Cardiac fibroblast (primary cell): ENCODE measurements at regions not wholly inside any gene's neighbourhood (a gene's known extent, or its start where the extent isn't known, plus 50 kb on each side); places are given as distances from the start of the nearest gene placed in this dataset.
A peak's percentile ranks its signal among the peaks of the same experiment; 100 is the strongest.

Experiments
- DNase-seq, 2 donors: peaks; one replicate each; pipeline versions ENCODE4 v3.0.0 to v3.0.0-alpha.2; 2010; ENCODE audit warnings: low read depth in 2 of 2
- H3K4me3 ChIP-seq, 2 donors: replicated peaks in 1 of 2; 1 replicate in 1 of 2; 2 replicates in 1 of 2; pipeline ENCODE4 v1.5.1; 2011; ENCODE audit warnings: low read depth in 2 of 2, low read length in 2 of 2, mild to moderate bottlenecking in 2 of 2, moderate library complexity in 1 of 2
- TF ChIP-seq, protein P1 (sequence below): IDR thresholded peaks from one replicate; pipeline ENCODE4 v1.5.1; 2011; ENCODE audit warnings: low read depth, mild to moderate bottlenecking, low read length, inconsistent platforms

- TF ChIP-seq, protein P1, sequence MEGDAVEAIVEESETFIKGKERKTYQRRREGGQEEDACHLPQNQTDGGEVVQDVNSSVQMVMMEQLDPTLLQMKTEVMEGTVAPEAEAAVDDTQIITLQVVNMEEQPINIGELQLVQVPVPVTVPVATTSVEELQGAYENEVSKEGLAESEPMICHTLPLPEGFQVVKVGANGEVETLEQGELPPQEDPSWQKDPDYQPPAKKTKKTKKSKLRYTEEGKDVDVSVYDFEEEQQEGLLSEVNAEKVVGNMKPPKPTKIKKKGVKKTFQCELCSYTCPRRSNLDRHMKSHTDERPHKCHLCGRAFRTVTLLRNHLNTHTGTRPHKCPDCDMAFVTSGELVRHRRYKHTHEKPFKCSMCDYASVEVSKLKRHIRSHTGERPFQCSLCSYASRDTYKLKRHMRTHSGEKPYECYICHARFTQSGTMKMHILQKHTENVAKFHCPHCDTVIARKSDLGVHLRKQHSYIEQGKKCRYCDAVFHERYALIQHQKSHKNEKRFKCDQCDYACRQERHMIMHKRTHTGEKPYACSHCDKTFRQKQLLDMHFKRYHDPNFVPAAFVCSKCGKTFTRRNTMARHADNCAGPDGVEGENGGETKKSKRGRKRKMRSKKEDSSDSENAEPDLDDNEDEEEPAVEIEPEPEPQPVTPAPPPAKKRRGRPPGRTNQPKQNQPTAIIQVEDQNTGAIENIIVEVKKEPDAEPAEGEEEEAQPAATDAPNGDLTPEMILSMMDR, result no peak
These were observed 98.0 kb upstream of the THY1 start for GRCh38 chr11:119520966-119521365.

GRCh38 chr11:119520400-119520799 is 97.4 kb upstream of the THY1 start:
- no peak for DNase-seq
- H3K4me3 ChIP-seq, result no peak overlapping the region
- TF ChIP-seq, protein P1, result no peak

More at GRCh38 chr11:119520966-119521365, 98.0 kb upstream of the THY1 start:
- no peak for DNase-seq
- H3K4me3 ChIP-seq, result no peak overlapping the region

- no peak for DNase-seq
These were observed 96.8 kb upstream of the THY1 start for GRCh38 chr11:119519796-119520195.

GRCh38 chr11:119518746-119519730 is 96.1 kb upstream of the THY1 start:
- TF ChIP-seq, protein P1, result no peak
- no peak overlapping the region for H3K4me3 ChIP-seq
- peak; percentile 24 to 42 for DNase-seq

More at GRCh38 chr11:119519796-119520195, 96.8 kb upstream of the THY1 start:
- TF ChIP-seq, protein P1, result no peak
- no peak overlapping the region for H3K4me3 ChIP-seq

GRCh38 chr11:119515771-119516400 is 92.9 kb upstream of the THY1 start:
- TF ChIP-seq, protein P1, result no peak
- DNase-seq, result no peak
- no peak overlapping the region for H3K4me3 ChIP-seq

GRCh38 chr11:119513806-119514170 is 90.8 kb upstream of the THY1 start:
- TF ChIP-seq, protein P1, result no peak
- no peak overlapping the region for H3K4me3 ChIP-seq
- no peak for DNase-seq
